IMR-90 (cell line): ENCODE measurements at regions not wholly inside any gene's neighbourhood (a gene's known extent, or its start where the extent isn't known, plus 50 kb on each side); places are given as distances from the start of the nearest gene placed in this dataset.

ENCODE experiments used
- ATAC-seq: fragments of 200-7000 bp; cut with Tn5 transposase; 2 replicates; pipeline ENCODE4 v1.9.1; 2020; ENCODE audit warnings: low read depth, mild to moderate bottlenecking, moderate library complexity
- BruUV-seq: library from RNA; stranded (reverse); fragments of 400-500 nt; replicated peaks from 2 replicates; lab custom pipeline; 2021; lab: Mats Ljungman, UMichigan
- CTCF ChIA-PET: fragments of 300-600 bp; formaldehyde crosslinking; extraction: SDS; loops from one replicate; lab custom pipeline; 2021; ENCODE audit warnings: antibody characterized with exemption; lab: Yijun Ruan, JAX
- POLR2A ChIA-PET: fragments of 300-600 bp; sonication (Branson Sonifier 250); formaldehyde crosslinking; loops from one replicate; lab custom pipeline; 2022; ENCODE audit warnings: antibody characterized with exemption; ENCODE audit not compliant: unreplicated experiment; lab: Charles Lee
- DNase-seq: peaks from one replicate; pipeline ENCODE4 v3.0.0; 2013
- H2AFZ ChIP-seq: replicated peaks from 2 replicates; pipeline ENCODE3; 2013; ENCODE audit warnings: low read length, mild to moderate bottlenecking; ENCODE audit not compliant: poor library complexity
- H2AK5ac ChIP-seq: 2 replicates; pipeline ENCODE4 v1.6.1; 2013; ENCODE audit warnings: low read depth, low read length, inconsistent platforms
- H2AK9ac ChIP-seq: replicated peaks from 2 replicates; pipeline ENCODE3; 2013; ENCODE audit warnings: mild to moderate bottlenecking, low read depth, low read length, moderate library complexity; ENCODE audit not compliant: poor library complexity
- H2BK120ac ChIP-seq: 2 replicates; pipeline ENCODE4 v1.6.1; 2013; ENCODE audit warnings: low read depth, low read length, inconsistent platforms
- H2BK15ac ChIP-seq: 3 replicates; pipeline ENCODE4 v1.6.1; 2013; ENCODE audit warnings: low read depth, low read length, inconsistent platforms
- H2BK20ac ChIP-seq: 2 replicates; pipeline ENCODE4 v1.6.1; 2013; ENCODE audit warnings: low read depth, mild to moderate bottlenecking, inconsistent platforms, low read length, moderate library complexity
- H2BK5ac ChIP-seq: 2 replicates; pipeline ENCODE4 v1.6.1; 2013; ENCODE audit warnings: mild to moderate bottlenecking, low read depth, low read length, inconsistent platforms; ENCODE audit not compliant: poor library complexity, severe bottlenecking
- H3K14ac ChIP-seq: replicated peaks from 2 replicates; pipeline ENCODE4 v1.6.1; 2013; ENCODE audit warnings: low read depth, low read length, inconsistent platforms
- H3K18ac ChIP-seq: 2 replicates; pipeline ENCODE4 v1.6.1; 2013; ENCODE audit warnings: low read depth, low read length, control low read depth
- H3K23ac ChIP-seq: 2 replicates; pipeline ENCODE4 v1.6.1; 2013; ENCODE audit warnings: low read depth, low read length, inconsistent platforms
- H3K27ac ChIP-seq: 2 replicates; pipeline ENCODE4 v1.5.1; 2013; ENCODE audit warnings: mild to moderate bottlenecking, control low read depth, low read length; ENCODE audit not compliant: insufficient read depth
- H3K27me3 ChIP-seq: 2 replicates; pipeline ENCODE4 v1.6.1; 2013; ENCODE audit warnings: low read length; ENCODE audit not compliant: control insufficient read depth, insufficient read depth
- H3K36me3 ChIP-seq: 2 replicates; pipeline ENCODE4 v1.6.1; 2013; ENCODE audit warnings: low read length, mixed read lengths; ENCODE audit not compliant: control insufficient read depth, insufficient read depth
- H3K4ac ChIP-seq: 2 replicates; pipeline ENCODE4 v1.6.1; 2013; ENCODE audit warnings: low read depth, low read length, inconsistent platforms
- H3K4me1 ChIP-seq: 2 replicates; pipeline ENCODE4 v1.6.1; 2013; ENCODE audit warnings: low read length, mixed read lengths; ENCODE audit not compliant: control insufficient read depth, insufficient read depth
- H3K4me2 ChIP-seq: 2 replicates; pipeline ENCODE4 v1.6.1; 2013; ENCODE audit warnings: low read depth, mild to moderate bottlenecking, control low read depth, low read length, moderate library complexity
- H3K4me3 ChIP-seq: 2 replicates; pipeline ENCODE4 v1.5.1; 2013; ENCODE audit warnings: low read depth, mild to moderate bottlenecking, control low read depth, low read length, moderate library complexity; ENCODE audit not compliant: insufficient read depth
- H3K56ac ChIP-seq: 2 replicates; pipeline ENCODE4 v1.6.1; 2013; ENCODE audit warnings: low read length, inconsistent platforms; ENCODE audit not compliant: insufficient read depth; ENCODE audit errors: extremely low read depth
- H3K79me1 ChIP-seq, 2 experiments: 2 replicates each; pipeline ENCODE4 v1.6.1; 2013; ENCODE audit warnings: low read length in 2 of 2, inconsistent platforms in 1 of 2, low read depth in 1 of 2
- H3K9ac ChIP-seq: 2 replicates; pipeline ENCODE4 v1.6.1; 2013; ENCODE audit warnings: low read depth, low read length, control low read depth
- H3K9me1 ChIP-seq: 2 replicates; pipeline ENCODE4 v1.6.1; 2013; ENCODE audit warnings: low read length, inconsistent platforms; ENCODE audit not compliant: insufficient read depth
- H3K9me3 ChIP-seq: 2 replicates; pipeline ENCODE4 v1.6.1; 2013; ENCODE audit warnings: low read length; ENCODE audit not compliant: control insufficient read depth, insufficient read depth
- H4K20me1 ChIP-seq: 2 replicates; pipeline ENCODE4 v1.6.1; 2013; ENCODE audit warnings: low read length, inconsistent platforms; ENCODE audit not compliant: insufficient read depth
- H4K5ac ChIP-seq: 2 replicates; pipeline ENCODE4 v1.6.1; 2013; ENCODE audit warnings: mild to moderate bottlenecking, low read depth, low read length, control low read depth
- H4K8ac ChIP-seq, 2 experiments: 2 replicates each; pipeline ENCODE4 v1.6.1; 2013; ENCODE audit warnings: low read depth in 2 of 2, low read length in 2 of 2, control low read depth in 1 of 2, inconsistent platforms in 1 of 2
- H4K91ac ChIP-seq: 2 replicates; pipeline ENCODE4 v1.6.1; 2013; ENCODE audit warnings: low read depth, low read length, inconsistent platforms; ENCODE audit not compliant: insufficient read depth
- BHLHE40 ChIP-seq: fragments of 150-350 bp; IDR thresholded peaks from 2 replicates; pipeline ENCODE4 v1.6.1; 2016; ENCODE audit warnings: mild to moderate bottlenecking, low read depth, low read length
- MAFK ChIP-seq: IDR thresholded peaks from 2 replicates; pipeline ENCODE4 v1.6.1; 2012; ENCODE audit warnings: low read depth, low read length, improper control_type of control experiment
- WGBS, 2 experiments: methylation state at CpG; one replicate each; pipeline versions ENCODE4 v1.1.5 to v1.1.7; 2013; ENCODE audit warnings: missing lambda C conversion rate in 2 of 2; ENCODE audit not compliant: insufficient read length in 1 of 2; ENCODE audit errors: extremely low coverage in 2 of 2; 5-methylcytosine and 5-hydroxymethylcytosine counted together
- dilution Hi-C: fragments of 300-500 bp; cut with HindIII; formaldehyde crosslinking; loops from one replicate; pipeline ENCODE4 v1.14.3; 2018; ENCODE audit warnings: low sequenced_read_pairs; ENCODE audit not compliant: unreplicated experiment
- in situ Hi-C: fragments of 300-500 bp; cut with MboI; formaldehyde crosslinking; loops from 3 replicates; pipeline ENCODE4 v1.14.3; 2019; ENCODE audit warnings: low sequenced_read_pairs, inconsistent platforms, mixed read lengths
- intact Hi-C: fragments of 100-400 bp; cut with micrococcal nuclease; formaldehyde crosslinking; loops from 2 replicates; pipeline ENCODE4 v1.10.0; 2022

DNA sequence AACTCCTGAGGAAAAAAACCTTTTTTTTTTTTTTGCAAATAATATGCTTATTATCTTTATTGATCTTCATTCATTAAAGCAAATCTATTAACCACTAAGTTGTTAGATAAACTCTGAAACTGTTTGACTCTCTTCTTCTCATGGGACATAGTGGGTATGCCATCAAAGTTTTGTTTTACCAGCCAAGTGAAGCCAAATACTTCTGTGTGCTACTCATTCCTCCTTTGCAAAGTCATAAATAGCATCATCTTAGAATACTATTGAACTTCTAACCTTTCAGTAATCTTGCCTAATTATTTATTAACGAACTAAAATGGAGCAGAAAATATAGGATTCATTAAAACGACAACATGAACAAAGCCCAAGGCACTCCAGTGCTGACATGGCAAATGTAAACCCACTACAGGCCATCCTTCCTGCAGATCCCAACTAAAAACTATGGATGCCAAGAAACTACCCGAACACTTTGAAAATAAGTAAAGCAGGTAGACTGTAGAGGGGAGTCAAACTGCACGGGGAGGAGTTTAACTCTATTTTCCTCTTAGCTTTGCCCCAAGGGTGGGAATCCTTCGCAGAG is 61.2 kb upstream of the ODAD2 start:
- no peak overlapping the region for H4K91ac ChIP-seq
- no peaks in the 10 kb centered on the region for H3K79me1 ChIP-seq
- H2BK120ac ChIP-seq = peak overlapping the region; percentile 52; the same call in 1 of the 2 replicates
- H3K4me1 ChIP-seq = peaks cover 4% of the 10 kb centered on the region
- dilution Hi-C loops (no loop called here), in situ Hi-C loops (no loop called here), intact Hi-C loops (no loop called here)
- H3K18ac ChIP-seq = peak overlapping the region; percentile 20; the same call in 1 of the 2 replicates
- H3K9me1 ChIP-seq = no peaks in the 10 kb centered on the region
- no TSS peak for BruUV-seq
- ChIA-PET POLR2A (no interaction called here), CTCF (interaction anchor here (0.7 kb wide), 1 partner anchor 105 kb away, joined by 3 read pairs; no protein-coding TSS in a partner anchor)
- no peak overlapping the region for H3K4me3 ChIP-seq
- H4K5ac ChIP-seq = no peak overlapping the region
- DNase-seq (peak; percentile 15), ATAC-seq (no peak)
- no peak overlapping the region for H2BK15ac ChIP-seq
- H4K20me1 ChIP-seq = no peaks in the 10 kb centered on the region
- no peak overlapping the region for H3K56ac ChIP-seq
- H3K9ac ChIP-seq = no peak overlapping the region
- H3K36me3 ChIP-seq = no peaks in the 10 kb centered on the region
- no peaks in the 10 kb centered on the region for H3K27me3 ChIP-seq
- H3K4ac ChIP-seq = peak overlapping the region; percentile 31; the same call in 1 of the 2 replicates
- H3K23ac ChIP-seq = peak overlapping the region; percentile 45; the same call in 1 of the 2 replicates
- no peak overlapping the region for H2AK9ac ChIP-seq
- 0 out of 2 replicates have a peak overlapping the region, but pooled peaks have one; percentile 0 for H2AK5ac ChIP-seq
- no peak overlapping the region for H3K27ac ChIP-seq
- no peaks in the 10 kb centered on the region for H3K9me3 ChIP-seq
- WGBS, 2 experiments = no CpG with 5 or more reads among the region's 5 CpGs
- no peak overlapping the region for H3K4me2 ChIP-seq
- peak overlapping the region; percentile 53 for H2BK5ac ChIP-seq
- no peak overlapping the region for H2AFZ ChIP-seq
- peak overlapping the region in 1 of 2 experiments; percentile 67; a peak in 1 of 4 replicates for H4K8ac ChIP-seq
- H3K14ac ChIP-seq = peak overlapping the region; percentile 81
- no peak for TF ChIP-seq BHLHE40
- TF ChIP-seq MAFK = peak; percentile 52; the same call in 1 of the 2 replicates
- H2BK20ac ChIP-seq = peak overlapping the region; percentile 63
